Esophagus (tissue), 2 donors: ENCODE measurements at regions not wholly inside any gene's neighbourhood (a gene's known extent, or its start where the extent isn't known, plus 50 kb on each side); places are given as distances from the start of the nearest gene placed in this dataset.

Experiments used
- H3K27ac ChIP-seq, 2 donors: one replicate each; pipeline ENCODE4 v1.5.1; 2013; ENCODE audit warnings: low read depth in 2 of 2, mild to moderate bottlenecking in 2 of 2, inconsistent platforms in 1 of 2, low read length in 1 of 2, moderate library complexity in 1 of 2
- H3K27me3 ChIP-seq, 2 donors: one replicate each; pipeline ENCODE4 v1.6.1; 2013; ENCODE audit warnings: low read length in 2 of 2, control low read depth in 1 of 2, mild to moderate bottlenecking in 1 of 2; ENCODE audit not compliant: insufficient read depth in 2 of 2, control insufficient read depth in 1 of 2
- H3K36me3 ChIP-seq, 2 donors: one replicate each; pipeline ENCODE4 v1.6.1; 2013; ENCODE audit warnings: low read length in 1 of 2; ENCODE audit not compliant: control insufficient read depth in 2 of 2, insufficient read depth in 2 of 2
- H3K4me1 ChIP-seq, 2 donors: one replicate each; pipeline ENCODE4 v1.6.1; 2013; ENCODE audit warnings: low read length in 1 of 2; ENCODE audit not compliant: control insufficient read depth in 2 of 2, insufficient read depth in 2 of 2
- H3K4me3 ChIP-seq, 2 donors: one replicate each; pipeline ENCODE4 v1.5.1; 2013; ENCODE audit warnings: low read length in 2 of 2, mild to moderate bottlenecking in 2 of 2, low read depth in 1 of 2, moderate library complexity in 1 of 2
- H3K9me3 ChIP-seq, 2 donors: one replicate each; pipeline ENCODE4 v1.6.1; 2013; ENCODE audit warnings: mild to moderate bottlenecking in 2 of 2, low read depth in 1 of 2, low read length in 1 of 2, moderate library complexity in 1 of 2; ENCODE audit not compliant: control insufficient read depth in 2 of 2, insufficient read depth in 1 of 2
- WGBS, 2 donors: extraction: QIAGEN DNeasy Blood & Tissue Kit; methylation state at CpG; one replicate each; pipeline ENCODE4 v1.1.7; 2013; 5-methylcytosine and 5-hydroxymethylcytosine counted together
- donor health status: healthy with polysubstance abuse.
- donor health status: Bipolar disorder and iron deficiency.

DNA sequence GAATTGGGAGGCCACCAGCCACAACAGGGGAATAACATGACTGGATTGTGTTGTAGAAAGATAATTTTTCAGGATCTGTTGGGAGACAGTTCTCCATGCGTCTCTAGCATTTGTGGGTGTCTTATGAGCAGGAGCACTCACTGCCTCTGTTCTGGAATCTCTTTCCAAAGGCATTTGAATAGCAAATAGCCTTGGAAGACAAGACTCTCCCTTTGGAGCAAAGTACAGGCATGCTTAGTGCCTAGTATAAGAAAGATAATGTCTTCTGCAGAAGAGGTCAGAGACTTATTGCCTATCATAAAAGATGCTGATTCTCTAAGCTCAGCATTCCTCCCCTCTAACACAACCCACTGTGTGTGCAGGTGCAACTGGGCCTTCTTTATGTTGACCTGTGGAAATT, 58.3 kb downstream of the VCPKMT start:
- Histone ChIP-seq H3K27me3 (no peaks in the 10 kb centered on the region), H3K4me1 (peaks cover 3 to 18% of the 10 kb centered on the region in 2 donors), H3K27ac (no peak overlapping the region), H3K4me3 (no peak overlapping the region), H3K9me3 (no peaks in the 10 kb centered on the region), H3K36me3 (no peaks in the 10 kb centered on the region)
- 84 to 94% methylated on average over 1 of the region's 1 CpG for WGBS, 2 donors
